Inferior parietal cortex (tissue), 1 donor: ENCODE measurements at regions not wholly inside any gene's neighbourhood (a gene's known extent, or its start where the extent isn't known, plus 50 kb on each side); places are given as distances from the start of the nearest gene placed in this dataset.

Experiments
- DNase-seq: peaks from one replicate; pipeline ENCODE4 v3.0.0-alpha.2; 2016; ENCODE audit errors: extremely low spot score

GRCh38 chr10:20726381-20726780 is 170.7 kb downstream of the NEBL start:
- no peak for DNase-seq

DNA sequence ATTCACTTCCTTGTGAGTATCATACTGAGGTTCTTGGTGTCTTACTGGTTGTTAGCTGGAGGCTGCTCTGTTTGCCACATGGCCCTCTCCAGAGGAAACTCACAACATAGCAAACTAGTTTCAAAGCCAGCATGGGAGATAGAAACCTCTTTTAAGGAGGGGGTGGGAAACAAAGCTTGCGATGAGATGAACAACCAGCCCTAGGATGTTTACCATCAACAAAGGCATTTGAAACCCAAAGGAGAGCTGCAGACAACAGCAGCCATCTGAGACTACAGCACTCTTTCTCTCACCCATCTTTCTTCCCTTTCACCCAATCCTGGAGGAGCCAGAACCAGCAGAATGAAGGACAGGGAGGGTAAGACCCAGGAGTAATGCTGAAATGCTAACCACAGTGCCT is 182.1 kb downstream of the NEBL start:
- no peak for DNase-seq

DNA sequence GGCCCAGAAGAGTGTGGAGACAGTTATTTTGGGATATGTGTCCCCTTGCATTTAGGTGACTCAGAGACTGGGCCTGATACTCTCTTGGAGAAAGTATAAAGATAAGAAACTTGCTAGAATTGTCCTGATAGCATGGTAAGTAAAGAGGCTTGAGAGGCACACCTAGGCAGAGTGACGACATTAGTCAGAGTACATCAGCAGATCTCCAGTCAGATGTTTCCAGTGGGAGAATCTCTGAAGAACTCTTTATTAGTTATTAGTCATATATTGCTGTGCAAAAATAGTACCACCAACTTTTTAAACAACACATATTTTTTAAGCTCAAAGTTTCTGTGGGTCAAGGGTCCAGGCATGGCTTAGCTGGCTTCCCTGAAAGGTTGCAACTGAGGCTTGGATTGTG is 182.6 kb downstream of the NEBL start:
- DNase-seq = no peak

- DNase-seq = no peak
Measured at GRCh38 chr10:20713420-20713819, 183.7 kb downstream of the NEBL start.

GRCh38 chr10:20712774-20713173 is 184.3 kb downstream of the NEBL start:
- DNase-seq = no peak

- DNase-seq = no peak
Measured at GRCh38 chr10:20709708-20710107, 187.4 kb downstream of the NEBL start.

- no peak for DNase-seq
Measured at GRCh38 chr10:20708305-20708704, 188.8 kb downstream of the NEBL start.

GRCh38 chr10:20707251-20707650 is 189.9 kb downstream of the NEBL start:
- no peak for DNase-seq

DNA sequence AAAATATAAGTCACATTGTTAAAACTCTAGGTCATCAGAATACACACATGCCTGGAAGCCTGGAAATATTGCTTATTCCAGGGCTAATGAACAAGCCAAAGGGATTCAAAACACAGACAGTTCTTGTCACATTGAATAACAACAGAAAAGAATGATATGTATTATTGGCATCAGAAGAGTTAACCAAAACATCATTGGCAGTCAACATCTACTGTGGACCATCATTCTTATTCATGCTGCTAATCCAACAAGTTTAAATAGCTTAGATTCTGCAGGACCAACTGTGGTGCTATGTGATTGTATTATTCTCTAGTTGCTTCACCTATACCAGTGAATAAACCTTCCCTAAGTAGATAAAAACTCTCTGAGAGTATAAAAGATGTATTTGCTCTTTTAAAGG is 198.3 kb downstream of the NEBL start:
- no peak for DNase-seq

- DNase-seq = no peak
Measured at GRCh38 chr10:20694296-20694695, 202.8 kb downstream of the NEBL start.

DNA sequence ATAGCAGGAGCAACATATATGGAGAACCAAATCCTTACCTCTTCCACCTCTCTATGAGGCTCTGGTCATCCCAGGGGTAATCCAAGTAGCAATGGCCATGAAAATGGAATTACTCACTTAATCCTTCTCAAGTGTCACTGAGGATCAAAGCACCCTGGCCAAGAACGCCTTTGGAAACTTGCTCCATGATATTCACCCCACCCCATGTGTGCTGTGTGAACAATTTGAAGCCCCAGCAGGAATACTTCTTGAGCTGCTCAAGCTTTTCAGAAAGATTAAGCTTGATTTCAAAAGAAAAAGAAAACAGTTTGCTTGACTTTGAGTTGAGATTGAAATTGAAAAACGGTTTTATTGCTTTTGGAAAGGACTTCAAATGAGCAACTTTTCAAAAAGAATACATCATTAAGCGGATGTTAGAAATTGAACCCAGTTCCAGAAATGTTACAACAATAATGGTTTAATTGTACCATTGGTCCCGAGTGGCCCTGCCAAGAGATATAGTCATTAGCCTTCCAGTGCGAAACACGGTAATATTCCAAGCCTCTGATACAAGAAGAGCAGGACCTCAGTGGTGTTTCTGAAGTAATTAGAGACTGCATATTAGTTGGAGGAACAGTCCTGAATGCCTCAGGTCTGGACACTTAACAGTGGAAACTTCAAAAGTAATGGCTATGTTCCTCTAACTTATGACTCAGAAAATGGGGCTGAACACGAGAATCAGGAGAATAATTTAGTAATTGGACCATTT is 208.1 kb downstream of the NEBL start:
- DNase-seq = no peak

GRCh38 chr10:20686015-20686635 is 211.0 kb downstream of the NEBL start:
- DNase-seq = no peak

DNA sequence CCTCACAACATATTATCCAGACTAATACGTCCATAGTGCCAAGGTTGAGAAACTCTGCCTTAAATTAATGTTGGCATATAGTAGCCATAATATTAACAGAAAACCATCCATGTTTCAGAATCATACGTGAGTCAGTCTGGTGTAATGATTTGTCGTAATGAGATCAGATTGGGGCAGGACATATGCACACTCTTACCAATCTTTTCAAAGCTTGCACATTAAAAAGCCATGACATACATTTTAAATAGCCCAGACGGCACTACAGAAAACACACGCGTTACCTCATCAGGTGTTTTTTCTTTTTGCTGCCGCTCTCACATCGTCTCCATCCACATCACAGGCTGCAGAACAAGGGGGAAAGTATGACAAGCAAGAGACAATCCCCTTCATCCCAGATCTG is 211.6 kb downstream of the NEBL start:
- DNase-seq = no peak

- DNase-seq = no peak
Measured at GRCh38 chr10:20683345-20683744, 213.8 kb downstream of the NEBL start.

DNA sequence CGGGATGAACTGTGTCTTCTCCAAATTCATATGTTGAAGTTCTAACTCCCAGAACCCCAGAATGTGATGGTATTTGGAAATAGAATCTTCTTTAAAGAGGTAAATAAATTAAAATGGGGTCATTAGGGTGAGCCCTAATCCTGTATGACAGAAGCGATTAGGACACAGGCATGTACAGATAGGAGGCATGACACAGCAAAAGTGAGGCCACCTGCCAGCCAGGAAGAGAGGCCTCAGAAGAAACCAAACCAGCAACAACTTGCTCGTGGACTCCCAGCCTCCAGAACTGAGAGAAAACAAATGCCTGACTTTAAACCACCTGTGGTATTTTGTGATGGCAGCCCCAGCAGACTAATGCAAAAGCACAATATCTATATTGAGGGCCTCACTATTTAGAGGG is 214.3 kb downstream of the NEBL start:
- no peak for DNase-seq

- no peak for DNase-seq
Measured at GRCh38 chr10:20677340-20677739, 219.8 kb downstream of the NEBL start.

DNA sequence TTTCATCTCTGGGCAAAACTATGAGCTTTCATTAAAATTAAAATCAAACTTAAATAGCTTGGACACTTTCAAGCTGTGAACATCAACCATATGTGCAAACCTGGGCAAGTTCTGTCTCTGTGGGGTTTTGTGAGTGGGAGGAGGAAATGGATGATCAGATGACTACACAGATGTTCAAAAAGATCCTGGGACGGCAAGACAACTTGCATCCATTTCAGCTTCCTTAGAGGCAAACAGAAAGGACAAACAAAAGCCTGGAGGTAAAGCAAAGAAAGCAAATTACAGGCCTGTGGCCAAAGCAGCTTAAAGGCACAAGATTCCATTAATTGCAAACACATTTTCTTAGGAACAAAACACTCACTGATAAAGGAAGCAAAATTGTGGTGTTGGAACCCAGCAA is 222.2 kb downstream of the NEBL start:
- DNase-seq = peak; percentile 43

- DNase-seq = no peak
Measured at GRCh38 chr10:20673175-20673574, 223.9 kb downstream of the NEBL start.

GRCh38 chr10:20672741-20673140 is 224.4 kb downstream of the NEBL start:
- no peak for DNase-seq

GRCh38 chr10:20670579-20670978 is 226.5 kb downstream of the NEBL start:
- no peak for DNase-seq

DNA sequence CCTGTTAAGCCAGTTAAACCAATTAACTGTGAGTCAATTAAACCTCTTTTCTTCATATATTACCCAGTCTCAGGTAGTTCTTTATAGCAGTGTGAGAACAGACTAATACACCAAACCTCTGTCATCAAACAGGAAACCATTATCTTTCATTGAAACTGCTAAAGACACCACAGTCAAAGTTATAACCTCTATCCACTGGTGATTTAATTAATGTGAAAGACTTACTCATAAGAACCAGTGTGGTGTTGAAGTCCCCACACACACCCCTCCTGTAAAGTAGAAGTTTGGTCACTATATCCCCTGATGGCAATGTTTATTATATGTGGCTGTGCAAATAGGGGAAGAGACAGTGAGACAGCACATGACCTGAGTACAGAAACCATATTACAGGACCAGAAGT is 228.1 kb downstream of the NEBL start:
- DNase-seq = no peak

- DNase-seq = no peak
Measured at GRCh38 chr10:20662742-20663141, 234.4 kb downstream of the NEBL start.

DNA sequence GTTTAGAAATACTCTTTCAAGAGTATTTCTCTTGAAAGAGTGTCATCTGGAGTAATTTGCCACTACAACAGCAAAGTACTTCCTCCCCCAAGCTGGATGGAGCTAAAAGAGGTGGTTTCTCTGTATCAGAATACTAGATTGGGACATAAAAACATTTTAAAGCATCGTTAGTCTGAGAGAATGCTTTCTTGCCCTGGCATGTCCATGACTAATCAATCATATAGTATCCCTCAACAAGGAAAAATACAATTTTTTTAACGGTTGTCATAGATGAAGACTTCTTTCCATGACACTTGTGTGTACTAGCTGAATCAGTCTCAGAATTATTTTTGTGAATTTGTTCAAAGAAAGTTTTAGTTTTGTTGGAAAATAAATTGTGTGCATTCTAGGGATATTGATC is 237.9 kb downstream of the NEBL start:
- no peak for DNase-seq

- no peak for DNase-seq
Measured at GRCh38 chr10:20658158-20658557, 239.0 kb downstream of the NEBL start.
